HG02623 (cell line): ENCODE measurements at regions not wholly inside any gene's neighbourhood (a gene's known extent, or its start where the extent isn't known, plus 50 kb on each side); places are given as distances from the start of the nearest gene placed in this dataset.

Source experiments
- ATAC-seq: cut with Tn5 transposase; IDR thresholded peaks from one replicate; pipeline ENCODE4 v1.9.1; 2021; ENCODE audit warnings: moderate library complexity; ENCODE audit not compliant: unreplicated experiment

DNA sequence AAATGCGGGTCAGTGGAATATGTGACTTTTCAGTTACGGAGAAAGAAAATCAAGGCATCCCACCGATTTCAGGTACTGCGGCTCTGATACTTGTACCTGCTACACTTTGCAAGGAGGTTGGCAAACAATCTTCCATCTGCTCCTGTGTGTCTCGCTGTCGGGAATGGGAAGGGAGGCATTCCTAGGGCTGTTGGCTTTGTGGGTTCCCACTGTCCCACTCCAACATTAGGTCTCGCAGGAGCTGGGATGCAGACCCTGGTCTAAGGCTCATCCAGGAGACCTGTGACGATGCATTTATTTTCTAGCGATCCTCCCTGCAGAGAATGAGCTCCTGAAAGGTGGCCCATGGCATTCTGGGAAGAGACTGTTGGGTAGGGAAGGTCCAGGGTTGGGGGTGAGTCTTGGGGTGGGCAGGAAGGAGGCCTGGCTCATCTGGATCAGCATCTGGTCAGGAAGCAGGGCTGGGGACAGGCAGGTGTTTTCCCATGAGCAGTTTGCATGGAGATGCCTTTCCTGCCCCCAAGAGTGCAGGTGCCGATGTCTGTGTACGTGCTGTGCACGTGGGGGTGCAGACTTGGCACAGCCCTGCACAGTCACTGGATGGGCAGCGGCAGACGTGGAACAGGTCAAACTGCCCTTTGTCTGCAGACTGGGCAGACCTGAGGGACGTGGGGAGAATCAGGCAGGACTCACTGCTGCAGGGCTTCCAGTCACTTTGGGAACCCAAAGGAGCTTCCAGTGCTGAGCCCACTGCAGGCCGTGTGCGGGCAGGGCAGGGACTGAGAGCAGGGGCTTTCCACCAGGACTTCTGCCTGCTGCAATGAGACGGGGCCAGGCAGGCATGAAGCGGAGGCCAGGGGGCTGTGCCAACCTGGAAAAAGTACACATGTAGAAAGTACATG lies 152.4 kb downstream of the TEX29 start:
- no peak for ATAC-seq

DNA sequence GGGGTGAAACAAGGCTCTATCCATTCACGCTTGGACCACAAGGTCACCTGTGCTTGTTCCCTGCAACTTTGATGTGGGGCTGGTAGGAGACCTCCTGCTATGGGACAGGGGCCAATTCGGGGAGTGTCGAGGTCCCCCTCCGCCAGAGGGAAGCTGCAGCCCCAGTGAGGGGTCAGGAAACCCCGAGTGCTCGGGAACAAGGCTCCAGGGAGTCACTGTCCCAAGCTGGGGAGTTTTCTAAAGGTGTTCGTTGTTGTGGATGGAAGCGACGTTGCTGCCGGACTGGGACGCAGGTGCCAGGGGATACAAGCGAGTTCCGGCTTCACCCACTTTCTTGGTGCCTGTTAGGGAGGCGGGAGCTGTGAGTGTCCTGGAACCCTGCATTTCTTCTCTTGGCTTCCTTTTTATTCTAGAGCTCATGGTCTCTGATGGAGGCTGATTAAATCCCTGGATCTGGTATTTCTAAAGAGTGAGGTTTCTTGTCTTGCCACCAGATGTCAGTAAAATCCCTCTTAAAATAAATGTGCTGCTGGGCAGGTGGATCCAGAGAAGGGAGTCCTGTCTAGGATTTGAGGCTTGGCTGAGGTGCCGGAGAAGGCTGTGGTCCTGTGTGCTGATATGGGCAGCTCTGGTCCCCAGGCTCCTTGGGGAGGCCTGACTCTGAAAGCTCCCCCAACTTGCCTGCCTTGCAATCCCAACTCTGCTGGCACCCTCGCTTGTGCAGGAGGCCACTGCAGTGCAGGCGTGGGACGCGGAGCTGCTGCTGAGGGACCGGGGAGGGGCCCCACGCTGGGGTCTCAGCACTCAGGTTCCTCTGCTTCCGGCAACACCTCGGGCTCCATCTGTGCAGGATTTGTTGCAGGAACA lies 153.9 kb downstream of the TEX29 start:
- no peak for ATAC-seq

GRCh38 chr13:111475488-111475887 lies 155.0 kb downstream of the TEX29 start:
- ATAC-seq = no peak

- ATAC-seq = no peak
Observed at GRCh38 chr13:111476197-111476596, 155.8 kb downstream of the TEX29 start.

GRCh38 chr13:111479412-111479811 lies 159.0 kb downstream of the TEX29 start:
- no peak for ATAC-seq

DNA sequence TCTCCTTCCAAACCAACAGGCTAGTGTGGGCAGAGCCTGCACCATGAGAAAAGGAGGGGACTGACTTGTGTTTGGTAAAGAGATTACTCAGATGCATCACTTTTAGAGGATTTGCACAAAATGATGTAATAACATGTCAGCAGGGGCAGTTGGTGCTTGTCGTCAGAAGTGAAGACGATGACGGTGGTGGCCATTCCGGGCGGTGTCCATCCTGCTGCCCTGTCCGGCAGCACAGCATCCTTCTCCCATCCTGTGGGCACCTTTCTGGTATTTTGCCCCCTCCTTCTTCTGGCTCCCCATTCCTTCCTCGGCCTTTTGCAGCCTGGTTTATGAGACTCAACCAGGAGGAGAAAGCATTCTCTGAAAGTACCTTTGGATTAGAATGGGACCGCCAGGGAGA lies 160.1 kb downstream of the TEX29 start:
- no peak for ATAC-seq

- ATAC-seq = no peak
Observed at GRCh38 chr13:111480976-111481375, 160.5 kb downstream of the TEX29 start.

DNA sequence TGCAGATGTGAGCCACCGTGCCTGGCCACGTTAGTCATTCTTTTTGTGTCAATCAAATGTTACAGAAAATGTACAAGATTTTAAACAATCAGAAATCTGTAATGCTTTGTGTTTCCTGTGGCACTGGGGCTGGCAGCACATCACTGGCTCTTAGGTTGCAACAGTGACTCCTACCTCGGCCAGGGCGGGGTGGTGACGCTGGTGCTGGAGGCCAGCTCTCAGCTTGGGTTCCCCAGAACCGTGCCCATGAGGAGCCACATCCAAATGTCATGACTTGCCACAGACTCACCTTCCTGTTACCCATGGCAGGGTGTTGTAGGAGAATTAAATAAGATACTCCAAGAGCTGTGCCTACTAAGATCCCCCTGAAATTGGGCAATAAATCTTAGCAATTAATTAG lies 161.7 kb downstream of the TEX29 start:
- no peak for ATAC-seq

- no peak for ATAC-seq
Observed at GRCh38 chr13:111482806-111483620, 162.6 kb downstream of the TEX29 start.

- no peak for ATAC-seq
Observed at GRCh38 chr13:111483621-111483987, 163.2 kb downstream of the TEX29 start.

DNA sequence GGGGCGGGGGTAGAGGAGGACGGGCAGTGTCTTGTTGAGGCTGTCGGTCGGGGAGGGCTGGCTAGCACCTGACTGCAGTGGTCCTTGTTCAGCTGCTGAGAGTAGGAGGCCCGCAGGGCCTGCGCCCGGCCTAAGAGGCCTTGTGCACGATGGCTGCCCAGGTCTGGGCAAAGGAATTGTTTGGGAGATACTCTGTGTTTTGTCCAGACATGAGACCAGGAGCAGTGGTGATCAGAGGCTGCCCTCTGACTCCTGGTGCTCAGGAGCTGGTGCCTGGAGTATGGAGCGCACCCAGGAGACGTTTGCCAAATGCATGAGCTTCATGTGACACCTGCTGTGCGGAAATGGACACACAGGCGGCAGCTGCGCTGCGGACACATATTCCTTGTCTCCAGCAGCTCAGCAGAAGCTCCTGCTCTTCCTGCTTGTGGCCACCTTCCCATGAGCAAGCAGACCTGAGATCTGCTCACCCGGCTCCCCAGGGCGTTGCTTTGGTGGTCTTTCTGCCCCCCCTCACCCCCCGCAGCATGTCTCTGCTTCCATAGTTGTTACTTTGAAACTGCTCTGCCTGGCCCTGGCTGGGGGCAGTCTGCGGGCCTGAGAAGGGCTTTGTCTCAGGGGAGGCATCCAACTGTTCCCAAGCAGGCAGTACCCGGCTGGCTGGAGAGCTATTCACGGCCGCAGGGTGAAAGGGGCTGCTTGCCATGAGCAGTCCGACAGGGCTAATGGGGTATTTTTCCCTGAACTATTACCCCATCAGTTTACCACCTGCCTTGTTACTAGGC lies 163.9 kb downstream of the TEX29 start:
- ATAC-seq = no peak

GRCh38 chr13:111484959-111485358 lies 164.5 kb downstream of the TEX29 start:
- ATAC-seq = no peak

DNA sequence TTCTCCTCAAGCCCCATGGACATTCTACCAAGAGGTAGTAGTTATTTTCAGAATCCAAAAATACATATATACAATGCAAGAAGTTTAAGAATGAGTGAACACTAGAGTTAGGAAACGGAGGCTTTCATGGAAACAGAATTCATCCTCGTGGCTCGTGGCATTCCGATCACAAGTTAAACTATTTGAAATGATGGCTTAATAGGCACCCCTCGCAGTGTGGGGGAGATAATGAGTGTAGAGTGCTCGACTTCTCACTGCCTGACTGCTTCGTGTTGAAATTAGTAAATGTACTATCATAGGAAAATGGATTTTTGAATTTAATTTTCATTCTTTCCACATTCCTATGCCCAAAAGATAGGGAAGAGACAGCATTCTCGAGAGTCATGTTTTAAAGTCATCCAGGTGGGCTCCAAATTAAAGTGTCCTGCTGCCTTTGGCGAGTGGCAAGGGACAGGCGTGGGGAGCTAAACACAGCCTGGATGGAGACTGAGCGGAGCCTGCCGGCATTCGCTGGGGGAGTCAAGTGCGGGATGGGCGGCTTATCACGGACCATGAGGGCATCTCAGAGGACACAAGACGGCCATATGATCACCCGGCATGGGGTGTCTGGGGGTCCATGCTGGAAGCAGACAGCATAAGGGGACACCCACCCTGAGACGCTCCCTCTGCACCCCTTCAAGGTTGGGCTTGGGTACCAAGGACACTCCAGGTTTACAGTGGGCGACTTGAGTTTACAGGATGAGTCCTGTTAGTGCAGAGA lies 165.2 kb downstream of the TEX29 start:
- no peak for ATAC-seq

GRCh38 chr13:111486331-111486730 lies 165.9 kb downstream of the TEX29 start:
- ATAC-seq = no peak

GRCh38 chr13:111486801-111487200 lies 166.4 kb downstream of the TEX29 start:
- ATAC-seq = no peak

DNA sequence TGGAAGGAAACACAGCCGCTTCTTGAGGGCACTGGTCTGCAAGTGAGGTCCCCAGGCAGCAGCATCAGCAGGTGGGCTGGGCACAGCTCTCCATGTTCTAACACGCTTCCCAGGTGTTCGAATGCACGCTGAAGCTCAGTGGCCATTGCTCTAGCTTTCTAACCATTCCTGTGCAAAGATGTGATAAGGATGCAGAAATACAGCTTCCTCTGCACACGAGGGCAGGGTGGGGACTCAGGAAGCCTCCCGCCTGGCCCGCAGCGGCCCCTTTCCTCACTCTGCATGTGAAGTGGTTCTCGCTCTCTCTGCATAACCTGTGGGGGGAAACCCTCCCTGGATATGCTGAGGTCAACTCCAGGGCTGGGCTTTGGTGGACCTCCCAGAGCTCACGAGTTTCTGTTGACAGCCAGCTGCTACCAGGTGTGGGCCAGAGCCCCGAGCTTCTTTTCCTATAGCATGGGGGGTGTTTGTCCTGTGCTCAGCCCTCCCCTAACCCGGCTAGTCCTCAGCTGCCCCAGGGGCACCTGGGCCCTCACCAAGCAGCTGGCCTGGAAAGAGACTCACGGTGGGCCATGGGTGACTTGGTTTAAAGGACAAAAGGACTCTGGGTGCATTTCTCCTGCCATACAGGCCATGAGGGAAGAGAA lies 168.2 kb downstream of the TEX29 start:
- ATAC-seq = no peak

GRCh38 chr13:111489301-111489700 lies 168.9 kb downstream of the TEX29 start:
- no peak for ATAC-seq

GRCh38 chr13:111490611-111491010 lies 170.2 kb downstream of the TEX29 start:
- ATAC-seq = no peak

- no peak for ATAC-seq
Observed at GRCh38 chr13:111491021-111491420, 170.6 kb downstream of the TEX29 start.
